IPS-11a (cell line): ENCODE measurements at regions not wholly inside any gene's neighbourhood (a gene's known extent, or its start where the extent isn't known, plus 50 kb on each side); places are given as distances from the start of the nearest gene placed in this dataset.

ENCODE experiments used
- H3K4me3 ChIP-seq: one replicate; pipeline ENCODE4 v1.5.1; 2013; ENCODE audit warnings: low read depth, low read length, control low read depth

DNA sequence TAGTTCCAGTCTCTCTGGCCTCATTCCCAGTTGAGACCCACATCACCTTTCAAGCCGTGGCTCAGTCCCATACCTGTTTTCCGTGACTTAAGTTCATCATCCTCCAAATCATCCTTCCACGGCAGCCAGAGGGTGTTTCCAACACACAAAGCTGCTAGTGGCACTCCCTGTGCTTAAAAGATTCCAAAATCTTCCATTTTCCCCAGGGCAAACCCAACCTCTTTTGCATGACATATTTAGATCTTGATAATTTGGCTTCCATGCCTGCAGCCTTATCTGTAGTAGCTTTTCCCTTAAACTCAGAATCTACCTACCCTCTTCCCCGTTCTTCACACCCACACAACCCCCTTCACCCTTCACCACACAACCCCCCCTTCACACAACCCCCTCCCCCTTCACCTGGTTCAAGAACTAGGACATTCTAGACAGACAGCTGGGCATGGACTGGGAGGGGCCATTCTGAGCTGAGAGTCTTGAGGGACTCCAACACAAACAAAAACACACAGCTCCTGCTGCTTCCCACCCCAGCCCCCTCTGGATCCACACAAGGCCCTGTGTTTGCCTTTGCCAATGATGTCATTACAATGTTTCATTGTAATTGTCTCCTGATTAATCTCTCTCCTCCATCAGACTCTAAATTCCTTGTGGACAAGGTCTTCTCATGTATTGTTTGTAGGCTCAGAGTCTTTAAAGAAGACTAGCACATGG, 268.2 kb downstream of the SH3GL2 start:
- no peak overlapping the region for H3K4me3 ChIP-seq

DNA sequence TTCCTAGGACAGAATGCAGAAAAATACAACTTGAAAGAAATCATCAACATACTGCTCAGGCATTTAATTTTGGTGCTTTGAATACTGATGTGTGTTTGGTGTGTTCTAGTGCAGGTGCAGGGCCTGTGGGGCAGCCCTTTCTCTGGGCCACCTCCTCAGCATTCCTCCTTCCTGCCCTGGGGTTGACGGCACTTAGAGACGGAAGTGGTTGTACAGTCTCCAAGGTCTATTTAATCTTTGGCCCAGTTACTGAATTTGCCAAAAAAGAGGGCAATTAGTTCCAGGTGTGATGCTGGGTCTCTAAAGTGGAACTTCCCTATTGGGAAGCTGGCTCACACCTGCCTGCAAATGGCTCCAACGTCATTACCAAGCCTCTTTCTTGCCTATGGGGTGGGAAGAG, 269.0 kb downstream of the SH3GL2 start:
- no peak overlapping the region for H3K4me3 ChIP-seq

DNA sequence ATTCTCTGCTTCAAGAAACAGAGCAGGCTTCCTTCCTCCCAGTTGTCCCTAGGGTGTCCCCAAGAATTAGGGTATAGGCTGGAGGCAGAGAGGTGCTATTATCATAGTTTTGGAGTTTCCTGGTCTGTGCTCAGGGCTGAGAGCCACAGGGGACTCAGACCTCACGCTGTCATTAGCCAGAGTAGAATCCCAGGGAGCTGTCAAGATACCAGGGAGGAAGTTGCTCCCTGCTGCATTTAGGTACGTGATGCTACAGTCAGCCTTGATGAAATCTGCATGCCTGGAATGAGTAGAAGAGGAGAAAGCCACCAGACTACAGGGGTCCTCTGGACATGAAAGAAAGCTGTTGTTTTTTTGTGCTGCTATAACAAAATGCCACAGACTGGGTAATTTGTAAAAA, 273.2 kb downstream of the SH3GL2 start:
- H3K4me3 ChIP-seq: no peak overlapping the region

DNA sequence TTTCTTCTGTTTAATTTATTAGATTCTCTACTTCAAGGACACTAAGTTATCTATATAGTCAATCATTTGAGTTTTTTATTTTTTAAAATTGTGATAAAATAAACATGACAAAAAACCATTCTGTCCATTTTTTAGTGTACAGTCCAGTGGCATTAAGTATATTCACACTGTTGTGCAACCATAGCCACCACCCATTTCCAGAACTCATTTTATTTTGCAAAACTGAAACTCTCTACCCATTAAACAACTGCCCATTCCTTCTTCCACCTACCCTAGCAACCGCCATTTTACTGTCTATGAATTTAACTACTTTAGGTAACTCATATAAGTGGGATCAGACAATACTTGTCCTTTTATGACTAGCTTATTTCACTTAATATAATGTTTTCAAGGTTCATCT, 275.6 kb downstream of the SH3GL2 start:
- no peak overlapping the region for H3K4me3 ChIP-seq

DNA sequence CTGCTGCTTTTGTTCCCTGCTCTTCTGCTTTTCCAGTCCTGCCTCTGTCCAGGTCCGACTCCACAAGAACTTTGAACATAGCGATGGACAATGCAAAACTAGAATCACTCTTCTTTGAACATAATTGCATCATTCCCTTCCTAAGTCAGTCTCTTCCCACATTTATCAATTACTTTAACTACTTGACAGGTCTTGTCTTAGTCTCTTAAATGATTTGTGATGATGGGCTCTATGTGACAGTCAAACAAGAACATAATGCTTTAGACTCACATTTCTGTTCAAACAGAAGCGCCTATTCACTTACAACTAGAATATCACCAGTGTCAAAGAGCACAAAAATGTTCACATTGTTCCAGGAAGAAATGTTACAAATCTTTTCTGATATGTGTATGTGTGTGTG, 278.1 kb downstream of the SH3GL2 start:
- H3K4me3 ChIP-seq: no peak overlapping the region

DNA sequence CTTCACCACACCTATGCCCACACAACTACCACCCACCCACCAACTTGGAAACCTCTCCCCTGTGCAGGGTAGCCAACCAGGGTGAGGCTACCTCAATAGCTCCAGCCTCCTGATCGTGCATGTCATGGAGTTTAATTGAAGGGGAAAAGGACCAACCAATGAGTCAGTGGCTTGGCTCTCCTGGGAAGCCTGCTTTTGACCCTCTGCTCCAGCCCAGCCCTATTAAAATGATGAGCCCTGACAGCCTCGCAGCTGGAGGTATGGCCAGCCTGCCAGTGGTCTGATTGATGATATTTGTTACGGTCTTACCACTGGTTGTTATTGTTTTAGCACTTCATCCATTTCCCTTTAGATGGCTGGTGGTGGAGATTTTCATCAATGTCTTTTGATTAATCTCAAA, 280.4 kb downstream of the SH3GL2 start:
- H3K4me3 ChIP-seq: no peak overlapping the region

DNA sequence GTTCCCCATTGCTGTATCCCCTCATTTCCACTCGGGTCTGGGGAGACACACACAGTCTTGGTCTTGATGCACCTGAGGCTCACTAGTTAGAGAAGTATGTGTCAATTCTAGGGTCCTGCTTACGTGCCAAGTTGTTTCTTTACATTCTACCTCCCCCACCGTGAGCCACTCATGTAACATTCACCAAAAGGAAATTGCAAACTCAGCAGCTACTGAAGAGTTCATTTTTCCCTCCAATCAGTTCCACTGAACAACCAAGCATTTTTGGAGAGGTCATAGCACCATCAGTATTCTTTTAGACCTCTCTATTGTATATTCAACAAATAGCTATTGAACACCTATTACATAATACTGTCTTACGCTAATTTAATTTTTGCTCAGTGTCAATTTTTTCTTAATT, 281.1 kb downstream of the SH3GL2 start:
- no peak overlapping the region for H3K4me3 ChIP-seq

DNA sequence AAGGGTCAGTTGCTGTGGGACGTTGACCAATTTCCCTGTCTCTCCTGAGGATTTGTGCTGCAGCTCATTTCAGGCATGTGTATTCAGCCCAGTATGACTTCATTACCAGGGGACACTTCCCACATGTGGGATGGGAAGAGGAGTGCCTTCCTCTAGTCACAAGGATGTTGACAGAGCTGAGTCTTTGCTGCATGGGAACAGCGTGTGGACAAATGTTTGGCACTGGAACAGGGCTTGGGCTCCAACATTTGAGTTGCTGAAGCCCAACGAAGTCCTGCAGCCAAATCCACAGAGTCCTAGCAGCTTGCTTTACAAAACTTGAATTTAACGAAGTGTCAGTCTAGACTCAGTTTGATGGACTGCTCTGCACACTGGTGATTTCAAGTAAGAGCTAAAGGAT, 283.2 kb downstream of the SH3GL2 start:
- no peak overlapping the region for H3K4me3 ChIP-seq

DNA sequence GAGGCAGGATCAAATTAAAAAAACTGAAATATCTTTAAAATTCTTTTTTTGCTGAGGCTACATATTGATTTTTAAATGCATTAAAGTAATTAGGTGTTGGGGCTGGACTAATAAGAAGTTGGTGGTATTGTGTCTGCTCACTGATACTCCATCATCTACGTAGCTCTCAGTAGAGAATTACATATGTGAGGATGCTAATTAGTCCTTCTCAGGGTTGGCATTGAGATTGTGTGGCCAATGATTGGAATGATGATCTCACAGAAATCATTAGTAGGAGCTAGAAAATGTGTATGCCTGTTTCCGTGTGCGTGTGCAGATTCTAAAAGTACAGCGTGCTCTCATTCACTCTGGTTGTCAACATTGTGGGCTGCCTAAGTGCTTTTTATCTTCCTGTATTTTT, 283.8 kb downstream of the SH3GL2 start:
- no peak overlapping the region for H3K4me3 ChIP-seq

DNA sequence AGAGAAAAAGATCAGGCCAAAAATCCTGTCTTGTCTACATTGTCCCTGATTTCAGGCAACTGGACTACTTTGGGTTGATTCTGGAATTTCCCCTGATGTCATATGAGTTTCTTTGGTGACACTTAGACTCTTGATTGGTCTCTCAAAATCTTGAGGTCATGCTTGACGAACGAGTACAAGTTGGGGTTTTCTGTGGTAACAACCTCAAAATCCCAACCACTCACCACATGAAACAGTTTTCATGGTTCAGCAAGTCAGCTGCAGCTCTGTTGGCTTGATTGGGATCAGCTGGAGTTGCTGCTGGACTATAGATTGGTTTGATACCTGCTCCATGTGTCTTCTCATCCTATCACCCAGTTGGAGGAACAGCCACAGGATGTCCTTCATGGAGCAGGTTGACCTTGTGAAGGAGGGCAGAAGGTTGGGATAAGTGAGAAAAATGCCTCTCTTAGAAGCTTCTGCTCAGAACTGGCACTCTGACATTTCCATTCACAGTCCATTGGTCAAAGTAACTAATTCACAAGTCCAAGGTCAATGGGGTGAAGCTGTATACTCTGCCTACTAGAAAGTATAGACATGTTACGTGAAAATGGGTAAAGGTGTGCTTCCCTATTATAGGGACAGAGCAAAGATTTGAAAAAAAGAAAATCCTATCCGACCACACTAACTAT, 284.5 kb downstream of the SH3GL2 start:
- H3K4me3 ChIP-seq: no peak overlapping the region

DNA sequence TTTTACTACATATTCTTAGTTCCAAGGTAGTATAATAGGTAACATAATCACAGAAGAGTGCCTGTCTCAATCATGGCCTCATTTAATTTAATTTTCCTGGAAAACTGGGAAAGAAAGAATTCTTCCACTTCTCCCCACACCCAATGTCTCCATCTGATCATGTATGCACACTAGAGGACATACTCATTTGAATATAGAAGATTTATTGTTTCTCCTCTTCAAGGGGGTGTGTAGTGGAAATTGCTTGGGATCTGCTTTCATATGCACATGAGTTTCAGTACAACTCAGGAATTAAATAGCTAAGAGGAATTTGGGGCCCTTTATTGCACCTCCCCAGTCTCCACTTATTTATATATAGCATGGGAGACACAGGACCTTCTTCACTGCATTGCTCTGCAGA, 285.1 kb downstream of the SH3GL2 start:
- no peak overlapping the region for H3K4me3 ChIP-seq

DNA sequence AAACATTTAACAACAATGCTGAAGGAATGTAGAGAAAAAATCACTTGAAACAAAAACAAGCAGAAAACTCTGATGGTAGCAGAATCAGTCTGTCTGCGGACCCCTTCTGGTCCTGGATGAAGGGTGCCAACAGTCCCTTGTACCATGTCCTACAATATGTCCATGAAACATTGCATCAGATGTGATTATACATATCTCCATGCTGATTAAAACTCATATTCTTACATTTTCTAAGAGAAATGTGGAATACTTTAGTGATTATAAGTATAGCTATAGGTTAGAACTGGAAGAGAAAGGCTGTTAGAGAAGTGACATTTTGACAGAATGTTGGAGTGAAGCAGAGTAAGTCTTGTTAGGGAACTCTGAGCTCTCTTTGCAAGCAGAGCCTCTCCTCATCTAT, 286.1 kb downstream of the SH3GL2 start:
- no peak overlapping the region for H3K4me3 ChIP-seq

DNA sequence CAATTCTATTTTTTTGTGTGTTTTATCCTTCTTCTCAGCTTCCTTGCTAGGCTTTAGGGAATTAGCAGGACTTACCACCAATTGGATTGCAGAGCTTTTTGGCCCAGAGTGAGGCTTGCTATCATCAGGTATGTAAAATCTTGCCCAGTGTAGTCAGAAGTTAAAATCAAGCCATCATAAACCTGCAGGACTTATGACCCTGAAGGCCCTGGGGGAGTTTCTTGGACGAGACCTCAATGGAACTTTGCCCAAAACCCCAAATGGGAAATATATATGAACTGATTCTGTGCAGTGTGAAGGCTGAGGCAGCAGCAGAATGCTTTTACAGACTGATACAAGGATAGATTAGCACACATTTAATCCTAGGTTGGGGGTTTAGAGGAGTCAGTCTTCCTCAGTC, 287.0 kb downstream of the SH3GL2 start:
- H3K4me3 ChIP-seq: no peak overlapping the region

DNA sequence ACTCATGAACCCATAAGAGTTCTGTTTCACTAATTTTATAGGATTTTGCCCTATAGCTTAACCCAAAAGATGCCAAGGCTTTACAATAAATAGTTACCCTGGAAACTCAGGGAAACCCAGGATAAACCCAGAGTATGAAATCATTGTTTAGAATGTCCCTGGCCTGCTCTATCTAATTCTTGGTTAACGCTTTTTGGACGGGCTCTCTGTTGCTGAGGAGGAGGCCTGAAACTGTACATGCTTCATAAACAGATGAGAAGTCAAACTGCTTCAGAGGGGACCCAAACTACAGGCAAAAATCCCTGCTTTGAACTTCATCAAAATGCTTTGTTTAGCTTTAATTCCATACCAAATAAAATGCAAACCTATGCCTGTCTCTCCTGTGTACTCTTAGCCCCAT, 291.9 kb downstream of the SH3GL2 start:
- H3K4me3 ChIP-seq: no peak overlapping the region

DNA sequence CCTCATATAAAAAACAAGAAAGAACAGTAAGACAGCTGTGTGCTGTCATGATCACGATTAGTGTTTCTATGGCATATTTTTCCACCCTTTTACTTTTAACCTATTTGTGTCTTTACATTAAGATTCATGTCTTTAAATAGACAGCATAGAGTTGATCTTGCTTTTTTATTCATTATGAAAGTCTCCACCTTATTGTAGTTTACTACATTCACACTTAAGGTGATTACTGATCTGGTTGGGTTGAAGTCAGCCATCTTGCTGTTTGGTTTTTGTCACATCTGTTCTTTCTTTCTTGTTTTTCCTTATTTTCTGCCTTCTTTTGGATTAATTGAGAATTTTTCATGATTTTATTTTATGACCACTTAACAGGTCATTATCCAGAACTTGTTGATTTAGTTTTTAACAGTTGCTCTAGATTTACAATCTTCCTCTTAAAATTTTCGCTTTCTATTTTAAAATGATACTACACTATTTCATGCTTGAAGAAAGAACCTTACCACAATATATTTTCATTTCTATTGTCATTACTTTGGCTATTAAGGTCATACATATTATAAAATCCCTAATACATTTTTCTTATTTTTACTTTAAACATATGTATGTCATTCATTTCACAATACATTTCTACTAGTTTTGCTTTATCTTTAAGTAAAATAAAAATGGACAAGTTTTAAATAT, 292.5 kb downstream of the SH3GL2 start:
- no peak overlapping the region for H3K4me3 ChIP-seq

DNA sequence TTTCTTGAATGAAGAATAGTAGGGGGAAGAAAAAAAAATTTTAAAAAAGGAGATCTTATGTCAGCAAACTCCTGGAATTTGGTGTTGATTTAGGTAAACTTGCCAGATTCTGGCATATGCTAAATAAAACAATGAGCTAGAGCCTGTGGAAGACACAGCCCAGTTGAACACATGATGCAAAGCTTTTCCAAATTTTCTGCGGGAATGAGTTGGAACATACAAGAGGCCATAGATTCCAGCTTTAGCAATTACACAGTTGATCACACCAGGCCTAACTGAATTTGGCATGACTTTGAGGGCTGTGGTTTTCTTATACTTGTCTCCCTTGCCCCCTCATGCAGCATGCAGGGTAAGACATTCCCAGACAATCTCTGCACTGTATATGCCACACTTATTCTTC, 297.0 kb downstream of the SH3GL2 start:
- H3K4me3 ChIP-seq: no peak overlapping the region

DNA sequence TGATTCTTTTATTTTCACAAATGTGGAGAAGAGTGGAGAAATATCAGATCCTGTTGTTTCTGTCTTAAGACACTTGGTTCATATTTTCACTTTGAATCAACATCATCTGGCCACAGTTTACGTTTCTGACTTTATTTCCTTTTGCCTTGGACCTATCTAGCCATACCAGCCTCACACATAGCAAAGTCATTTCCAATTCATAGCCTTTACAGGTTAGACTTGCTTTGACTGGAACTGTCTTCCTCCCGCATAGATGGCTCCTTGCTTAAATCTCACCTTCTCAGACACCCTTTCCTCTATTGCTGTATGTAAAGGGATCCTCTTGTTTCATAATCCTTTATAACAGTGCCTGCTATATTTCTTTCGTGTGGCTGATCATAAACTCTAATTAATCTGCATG, 297.8 kb downstream of the SH3GL2 start:
- H3K4me3 ChIP-seq: no peak overlapping the region

DNA sequence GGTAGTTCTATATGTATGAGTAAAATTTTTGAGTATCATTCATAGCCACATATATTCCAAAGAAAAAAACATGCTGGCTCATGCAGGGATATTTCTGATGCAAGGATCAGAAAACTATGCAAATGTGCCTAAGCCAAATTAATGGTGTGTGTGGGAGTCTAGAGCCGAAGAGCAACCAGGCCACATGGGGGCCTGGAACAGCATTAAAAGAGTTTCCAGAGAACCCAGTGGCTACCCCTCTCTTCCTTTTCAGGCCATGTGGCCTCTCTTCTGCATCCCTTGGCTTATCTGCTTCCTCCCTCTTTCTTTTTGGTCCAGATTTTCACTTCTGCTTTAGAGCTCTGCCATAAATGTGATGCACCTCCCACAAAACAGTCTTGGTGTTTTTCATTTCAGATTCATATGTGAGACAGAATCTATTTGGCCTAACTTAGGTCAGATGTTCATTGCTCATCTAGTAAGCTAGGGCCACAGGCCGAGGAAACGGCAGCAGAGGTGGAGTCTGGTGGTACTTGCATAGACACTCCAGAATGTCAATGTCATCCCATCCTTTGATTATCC, 300.0 kb downstream of the SH3GL2 start:
- H3K4me3 ChIP-seq: no peak overlapping the region

DNA sequence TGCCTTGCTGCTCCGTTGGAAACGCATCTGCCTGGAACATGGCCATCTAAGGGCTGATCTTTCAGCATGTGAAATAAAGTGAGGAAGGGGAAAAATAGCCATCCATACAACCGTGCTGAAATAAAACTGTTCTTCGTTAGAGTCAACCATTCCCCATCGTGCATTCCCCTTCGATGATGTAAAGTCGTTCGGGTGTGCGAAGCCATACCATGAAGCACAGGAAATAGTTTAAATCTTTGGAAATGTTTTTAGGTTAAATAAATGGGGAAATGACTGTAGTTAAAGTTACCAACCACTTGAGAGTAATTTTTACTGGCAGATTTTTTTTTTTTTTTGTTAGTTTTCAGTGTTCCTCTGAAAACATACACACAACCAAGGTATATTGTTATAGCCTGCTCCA, 302.5 kb downstream of the SH3GL2 start:
- H3K4me3 ChIP-seq: no peak overlapping the region

DNA sequence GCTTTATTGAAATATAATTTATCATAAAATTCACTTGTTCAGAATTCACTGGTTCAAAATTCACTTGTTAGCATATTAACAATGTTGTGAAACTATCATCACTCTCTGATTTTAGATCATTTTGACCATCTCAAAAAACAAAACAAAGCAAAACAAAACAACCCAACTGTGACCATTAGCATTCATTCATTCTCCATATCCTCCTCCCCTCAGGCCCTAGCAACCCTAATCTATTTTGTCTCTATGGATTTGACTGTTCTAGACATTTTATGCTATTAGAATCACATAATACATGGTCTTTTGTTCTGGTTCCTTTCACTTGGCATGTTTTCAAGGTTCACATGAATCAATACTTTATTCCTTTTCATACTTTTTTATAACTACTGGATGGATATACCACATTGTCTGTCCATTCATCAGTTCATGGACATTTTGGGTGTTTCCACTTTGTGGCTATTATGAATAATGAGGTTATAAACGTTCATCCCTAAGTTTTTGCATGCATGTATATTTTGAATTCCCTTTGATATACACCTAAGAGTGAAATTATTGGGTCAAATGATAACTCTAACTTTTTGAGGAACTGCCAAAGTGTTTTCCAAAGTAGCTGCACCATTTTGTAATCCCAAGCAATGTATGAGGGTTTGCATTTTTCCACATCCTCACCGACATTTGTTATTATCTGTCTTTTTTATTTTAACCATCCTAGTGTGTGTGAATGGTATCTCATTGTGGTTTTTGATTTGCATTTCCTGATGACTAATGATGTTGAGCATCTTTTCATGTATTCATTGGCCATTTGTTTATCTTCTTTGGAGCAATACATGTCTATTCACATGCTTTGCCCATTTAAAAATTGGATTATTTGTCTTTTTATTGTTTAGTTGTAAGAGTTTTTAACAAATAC, 304.1 kb downstream of the SH3GL2 start:
- H3K4me3 ChIP-seq: no peak overlapping the region

DNA sequence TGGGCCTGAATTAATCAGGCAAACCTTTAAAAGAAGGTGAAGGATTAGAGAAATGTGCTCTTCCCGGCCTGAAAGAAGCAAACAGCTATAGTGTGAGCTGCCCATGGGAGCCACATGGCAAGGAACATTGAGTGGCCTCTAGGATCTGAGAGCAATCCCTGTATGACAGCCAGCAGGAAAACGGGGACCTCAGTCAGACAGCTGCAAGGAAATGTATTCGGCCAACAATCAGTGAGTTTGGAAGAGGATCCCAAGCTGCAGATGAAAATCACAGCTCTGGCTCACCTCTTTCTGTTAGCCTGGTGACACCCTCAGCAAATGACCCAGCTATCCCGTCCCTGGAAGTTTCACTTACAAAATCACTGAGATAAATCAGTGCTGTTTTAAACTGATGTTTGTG, 309.2 kb downstream of the SH3GL2 start:
- no peak overlapping the region for H3K4me3 ChIP-seq
